ENCODE measurements at regions not wholly inside any gene's neighbourhood (a gene's known extent, or its start where the extent isn't known, plus 50 kb on each side); places are given as distances from the start of the nearest gene placed in this dataset.

DNA sequence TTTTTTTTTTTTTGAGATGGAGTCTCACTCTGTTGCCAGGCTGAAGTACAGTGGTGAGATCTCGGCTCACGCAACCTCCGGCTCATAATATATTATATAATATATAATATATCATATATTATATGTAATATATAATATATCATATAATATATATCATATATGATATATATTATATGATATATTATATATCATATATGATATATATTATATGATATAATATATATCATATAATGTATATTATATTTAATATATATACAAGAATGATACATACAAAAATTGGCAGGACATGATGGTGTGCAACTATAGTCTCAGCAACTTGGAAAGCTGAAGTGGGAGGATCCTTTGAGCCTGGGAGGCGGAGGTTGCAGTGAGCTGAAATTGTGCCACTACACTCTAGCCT, 1725.5 kb downstream of the MRPL39 start:
- no peak for TF ChIP-seq CTCF (IDR thresholded peaks at IDR 0.05; ENCODE audit: low read length)
- no peak for TF ChIP-seq EZH2 (optimal IDR thresholded peaks at IDR 0.05; ENCODE audit: low read depth, low read length)
- no peak for TF ChIP-seq EZH2phosphoT487 (IDR thresholded peaks at IDR 0.05; ENCODE audit: low read length)
